H1 (cell line): ENCODE measurements at regions not wholly inside any gene's neighbourhood (a gene's known extent, or its start where the extent isn't known, plus 50 kb on each side); places are given as distances from the start of the nearest gene placed in this dataset.

Experiments
- SIX5 ChIP-seq: IDR thresholded peaks from 2 replicates; pipeline ENCODE4 v1.6.1; 2011; ENCODE audit warnings: mild to moderate bottlenecking, low read depth, low read length
- SRF ChIP-seq: IDR thresholded peaks from 2 replicates; pipeline ENCODE4 v1.6.1; 2011; ENCODE audit warnings: mild to moderate bottlenecking, low read depth, low read length, moderate library complexity

- no peak for TF ChIP-seq SIX5
- TF ChIP-seq SRF, result no peak
Observed at GRCh38 chr13:24080134-24080533, 80.4 kb upstream of the SPATA13 start (continued).
